Gastrocnemius medialis (tissue), 4 donors: ENCODE measurements at regions not wholly inside any gene's neighbourhood (a gene's known extent, or its start where the extent isn't known, plus 50 kb on each side); places are given as distances from the start of the nearest gene placed in this dataset.

Source experiments
- CTCF ChIP-seq, 5 experiments: fragments of 450-650 bp in 3 of 5; fragments of 200-600 bp in 2 of 5; sonication (generic) in 2 of 5; IDR thresholded peaks in 4 of 5; conservative IDR thresholded peaks in 1 of 5; 1 replicate in 4 of 5; 2 replicates in 1 of 5; pipeline ENCODE4 v1.5.1; 2016 to 2019; ENCODE audit warnings: antibody characterized with exemption in 5 of 5, mild to moderate bottlenecking in 3 of 5, moderate library complexity in 3 of 5
- POLR2A ChIP-seq, 2 donors: fragments of 450-650 bp; IDR thresholded peaks; one replicate each; pipeline ENCODE4 v1.6.1; 2017; ENCODE audit warnings: antibody characterized with exemption in 2 of 2, mild to moderate bottlenecking in 2 of 2, moderate library complexity in 2 of 2

DNA sequence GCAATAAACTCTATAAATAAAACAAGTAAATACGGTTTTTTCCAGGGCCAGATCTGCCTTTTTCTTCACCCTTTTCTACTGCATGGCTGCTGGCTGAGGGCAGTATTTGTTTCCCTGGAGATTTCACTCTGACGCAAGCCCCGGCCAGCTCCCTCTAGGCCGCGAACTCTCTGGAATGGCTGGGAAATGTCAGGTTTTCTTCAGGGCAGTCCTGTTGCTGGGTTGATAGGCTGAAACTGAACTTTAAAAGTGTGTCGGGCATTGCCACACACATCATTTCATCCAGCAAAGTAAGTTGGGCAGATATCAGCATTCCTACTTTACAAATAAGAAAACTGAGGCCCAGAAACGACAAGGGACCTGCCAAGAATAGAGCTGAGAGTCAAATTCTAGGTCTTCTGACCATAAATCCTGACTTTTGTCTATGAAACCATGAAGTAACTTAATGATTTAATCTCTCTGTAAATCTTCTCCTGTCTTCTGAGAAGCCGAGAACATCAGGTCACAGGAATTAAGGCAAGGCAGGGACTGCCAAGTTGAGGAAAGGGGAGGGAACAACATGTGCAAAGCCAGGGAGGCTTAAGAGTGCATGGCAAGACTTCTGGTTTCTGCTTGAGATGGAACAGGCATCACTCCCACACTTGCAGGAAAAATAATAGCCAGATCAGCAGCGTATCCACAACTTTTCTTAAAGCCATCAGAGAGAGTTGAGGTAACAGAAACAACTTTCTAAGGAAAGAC, 205.0 kb upstream of the CCDC196 start:
- TF ChIP-seq CTCF (IDR thresholded peaks at IDR 0.05 in 4 of 5, conservative IDR thresholded peaks at IDR 0.05 in 1 of 5) (no peak), POLR2A (IDR thresholded peaks at IDR 0.05) (no peak)
